GM21447 (cell line): ENCODE measurements at regions not wholly inside any gene's neighbourhood (a gene's known extent, or its start where the extent isn't known, plus 50 kb on each side); places are given as distances from the start of the nearest gene placed in this dataset.
"Not testable (repeated sequence)": the region's sequence is repeated elsewhere in the genome, so short reads cannot be mapped to it uniquely, and the experiment has no call there.

Experiments
- ATAC-seq: cut with Tn5 transposase; IDR thresholded peaks from one replicate; pipeline ENCODE4 v1.9.1; 2021; ENCODE audit not compliant: unreplicated experiment

DNA sequence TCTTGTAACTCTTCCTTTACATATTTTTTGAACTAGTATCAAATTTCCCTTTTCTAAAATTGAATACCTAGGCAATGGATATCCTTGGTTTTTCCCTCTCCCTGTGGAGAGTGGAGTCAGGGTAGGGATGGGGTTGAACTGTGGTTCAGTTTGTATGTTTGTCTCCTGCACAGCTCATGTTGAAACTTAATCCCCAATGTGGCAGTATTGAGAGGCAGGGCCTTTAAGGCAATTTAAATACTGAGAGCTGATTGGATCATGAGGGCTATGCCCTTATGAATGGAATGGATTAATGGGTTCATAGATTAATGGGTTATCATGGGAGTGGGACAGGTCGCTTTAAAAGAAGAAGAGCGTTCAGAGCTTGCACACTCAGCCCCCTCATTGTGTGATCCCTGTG lies 127.2 kb upstream of the RGS6 start:
- no peak for ATAC-seq

DNA sequence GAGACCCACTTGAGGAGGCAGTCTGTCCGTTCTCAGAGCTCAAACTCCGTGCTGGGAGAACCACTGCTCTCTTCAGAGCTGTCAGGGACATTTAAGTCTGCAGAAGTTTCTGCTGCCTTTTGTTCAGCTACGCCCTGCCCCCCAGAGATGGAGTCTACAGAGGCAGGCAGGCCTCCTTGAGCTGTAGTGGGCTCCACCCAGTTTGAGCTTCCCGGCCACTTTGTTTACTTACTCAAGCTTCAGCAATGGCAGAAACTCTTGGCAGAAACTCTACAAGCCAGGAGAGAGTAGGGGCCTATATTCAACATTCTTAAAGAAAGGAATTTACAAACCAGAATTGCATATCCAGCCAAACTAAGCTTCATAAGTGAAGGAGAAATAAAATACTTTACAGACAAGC lies 125.2 kb upstream of the RGS6 start:
- not testable (repeated sequence) for ATAC-seq

DNA sequence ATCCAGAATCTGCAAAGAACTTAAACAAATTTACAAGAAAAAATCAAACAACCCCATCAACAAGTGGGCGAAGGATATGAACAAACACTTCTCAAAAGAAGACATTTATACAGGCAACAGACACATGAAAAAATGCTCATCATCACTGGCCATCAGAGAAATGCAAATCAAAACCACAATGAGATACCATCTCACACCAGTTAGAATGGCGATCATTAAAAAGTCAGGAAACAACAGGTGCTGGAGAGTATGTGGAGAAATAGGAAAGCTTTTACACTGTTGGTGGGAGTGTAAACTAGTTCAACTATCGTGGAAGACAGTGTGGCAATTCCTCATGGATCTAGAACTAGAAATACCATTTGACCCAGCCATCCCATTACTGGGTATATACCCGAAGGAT lies 121.4 kb upstream of the RGS6 start:
- not testable (repeated sequence) for ATAC-seq

DNA sequence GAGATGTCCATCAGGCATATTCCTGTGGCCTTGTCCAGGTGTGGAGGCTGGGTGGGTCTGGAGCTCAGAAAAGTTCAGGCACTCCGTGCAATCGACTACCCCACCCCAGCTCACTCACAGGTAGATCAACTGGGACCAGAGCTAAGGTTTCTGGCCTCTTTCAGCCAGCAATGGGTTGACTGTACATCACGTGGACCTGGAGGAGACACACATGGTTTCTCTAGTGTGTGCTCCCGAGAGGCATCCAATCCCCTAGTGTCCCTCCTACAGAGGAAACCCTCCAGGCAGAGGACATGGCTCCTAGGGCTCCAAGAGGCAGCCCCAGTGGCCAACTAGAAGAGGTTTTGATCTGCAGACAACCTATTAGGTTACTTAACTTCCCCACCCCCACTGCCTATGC lies 119.5 kb upstream of the RGS6 start:
- no peak for ATAC-seq

DNA sequence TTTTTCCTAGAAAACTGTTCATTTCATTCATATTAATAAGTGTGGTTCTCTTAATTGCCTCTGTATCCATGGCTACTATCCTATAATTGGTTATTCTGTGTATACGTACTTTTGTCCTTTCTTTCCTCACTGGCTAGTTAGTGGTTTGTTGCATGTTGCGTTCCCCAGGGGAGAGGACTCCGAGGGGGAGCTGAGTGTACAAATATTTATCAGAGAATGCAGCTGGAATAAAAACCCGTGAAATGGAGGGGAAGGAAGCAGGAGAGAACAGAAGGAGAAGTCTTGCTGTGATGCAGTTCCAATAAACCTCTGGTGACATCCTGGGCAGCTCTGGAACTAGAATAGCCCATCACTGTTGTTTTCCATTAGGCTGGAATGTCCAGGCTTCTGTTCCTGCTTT lies 117.1 kb upstream of the RGS6 start:
- no peak for ATAC-seq

DNA sequence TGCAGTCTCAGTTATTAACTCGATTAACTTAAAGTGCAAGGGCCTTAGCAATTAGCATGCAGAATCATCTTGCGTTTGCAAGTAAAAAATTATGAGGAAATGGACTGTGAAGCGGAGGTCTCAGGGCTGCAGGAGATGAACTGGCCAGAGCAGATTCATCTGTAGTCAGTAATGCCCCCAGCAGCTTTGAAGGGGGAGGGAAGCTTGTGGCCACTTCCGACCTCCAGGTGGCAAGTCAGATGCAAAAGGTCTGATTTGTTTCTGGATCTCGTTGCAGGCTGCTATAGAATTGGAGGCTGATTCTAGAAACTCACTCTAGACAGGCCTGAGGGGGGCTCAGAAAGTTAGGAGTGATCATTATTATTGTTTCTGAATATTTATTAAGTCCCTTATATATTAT lies 107.4 kb upstream of the RGS6 start:
- no peak for ATAC-seq

DNA sequence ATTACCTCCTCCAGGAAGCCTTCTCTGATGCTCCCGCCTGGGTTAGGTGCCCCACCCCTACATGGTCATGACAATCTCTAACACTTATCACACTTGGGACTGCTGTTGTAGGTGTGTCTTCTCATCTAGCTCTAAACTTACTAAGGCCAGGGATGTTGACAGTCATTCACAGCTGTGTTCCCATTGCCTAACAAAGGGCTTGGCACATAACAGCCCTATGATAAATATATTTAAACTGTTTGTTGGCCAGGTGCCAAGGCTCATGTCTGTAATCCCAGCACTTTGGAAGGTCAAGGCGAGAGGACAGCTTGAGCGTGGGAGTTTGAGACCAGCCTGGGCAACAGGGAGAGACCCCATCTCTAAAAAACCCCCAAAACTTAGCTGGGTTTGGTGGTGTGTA lies 98.8 kb upstream of the RGS6 start:
- no peak for ATAC-seq

DNA sequence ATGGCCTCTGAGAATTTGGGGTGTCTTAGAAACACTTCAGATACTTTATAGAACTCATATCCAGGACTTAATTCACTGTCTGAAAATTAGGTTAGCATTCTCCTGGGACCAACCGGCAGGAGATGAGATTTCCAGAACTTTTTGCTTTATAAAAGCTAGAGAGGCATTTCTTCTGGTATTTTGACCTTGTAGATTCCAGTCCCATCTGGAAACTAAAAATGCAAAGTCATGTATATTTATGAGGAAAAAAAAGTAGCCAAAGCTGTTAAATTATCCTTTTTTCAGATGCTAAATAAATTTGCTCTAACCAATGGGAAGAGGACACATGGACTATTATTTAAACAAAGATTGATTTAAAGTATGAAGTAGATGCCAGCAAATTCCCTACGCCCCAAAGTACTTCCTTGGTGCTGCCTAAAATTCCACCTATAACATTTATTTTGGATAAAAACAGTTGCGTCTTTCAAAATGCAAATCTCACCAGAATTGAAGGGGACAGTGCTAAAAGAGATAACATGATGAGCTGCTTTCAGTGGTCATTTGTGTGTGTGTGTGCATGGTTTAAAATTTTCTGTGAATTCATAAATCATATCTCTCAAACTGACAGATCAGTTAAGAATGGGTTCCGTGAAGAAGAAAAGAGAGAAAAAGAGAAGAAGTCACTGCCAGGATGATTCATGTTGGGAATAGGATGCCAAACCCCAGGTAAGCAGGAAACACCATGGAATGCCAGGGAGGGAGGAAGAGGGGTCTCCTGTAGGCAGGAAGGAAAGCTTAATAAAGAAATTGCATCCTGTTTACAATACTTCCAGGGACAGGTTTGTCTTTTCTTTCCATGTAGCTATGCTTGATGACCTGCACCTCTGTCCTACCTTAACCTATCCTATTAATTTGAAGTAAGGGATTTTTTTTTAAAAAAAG lies 97.7 kb upstream of the RGS6 start:
- ATAC-seq = no peak

DNA sequence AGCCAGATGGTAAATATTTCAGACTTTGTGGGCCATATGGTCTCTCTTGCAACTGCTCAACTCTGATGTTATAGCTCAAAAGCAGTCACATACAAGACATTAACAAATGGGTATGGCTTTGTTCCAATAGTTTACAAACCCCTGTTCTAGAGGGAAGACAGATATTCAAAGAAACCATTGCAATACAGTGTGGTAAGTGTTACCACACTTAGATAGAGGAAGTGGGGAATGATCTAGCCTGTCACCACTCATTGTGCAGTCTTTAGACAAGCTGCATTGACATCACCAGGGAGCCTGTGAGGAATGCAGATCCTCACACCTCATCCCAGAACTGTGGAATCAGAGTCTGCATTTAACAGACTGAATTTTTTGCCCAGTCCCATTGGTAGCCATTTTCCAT lies 80.0 kb upstream of the RGS6 start:
- ATAC-seq = no peak

DNA sequence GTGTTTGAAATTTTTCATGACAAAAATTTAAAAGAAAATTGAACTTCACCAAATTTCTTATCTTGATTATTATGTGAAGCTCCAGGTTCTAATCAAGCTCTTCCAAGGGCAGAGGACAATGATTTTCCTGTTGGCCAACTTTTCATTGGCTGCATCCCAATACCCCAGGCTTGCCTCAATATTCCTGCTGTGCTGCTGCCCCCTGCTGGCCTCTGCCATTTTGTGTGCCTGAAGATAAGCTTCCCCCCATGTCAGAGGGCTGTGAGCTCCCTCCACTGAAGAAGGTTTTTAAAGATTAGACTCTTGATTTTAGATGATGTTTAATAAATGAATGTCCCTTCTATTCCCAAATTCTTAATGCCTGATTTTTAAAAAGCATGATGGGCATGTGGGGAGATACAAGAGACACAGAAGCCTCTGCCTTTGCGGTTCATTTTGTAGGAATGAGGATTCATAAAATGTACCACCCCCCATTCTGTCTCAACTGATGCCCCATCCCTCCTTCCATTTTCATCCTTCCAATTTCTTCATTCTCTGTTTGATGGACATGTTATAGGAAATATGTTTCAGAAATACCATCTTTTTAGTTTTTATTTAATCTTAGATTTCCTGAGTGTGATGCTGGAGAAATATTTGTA lies 76.7 kb upstream of the RGS6 start:
- no peak for ATAC-seq

DNA sequence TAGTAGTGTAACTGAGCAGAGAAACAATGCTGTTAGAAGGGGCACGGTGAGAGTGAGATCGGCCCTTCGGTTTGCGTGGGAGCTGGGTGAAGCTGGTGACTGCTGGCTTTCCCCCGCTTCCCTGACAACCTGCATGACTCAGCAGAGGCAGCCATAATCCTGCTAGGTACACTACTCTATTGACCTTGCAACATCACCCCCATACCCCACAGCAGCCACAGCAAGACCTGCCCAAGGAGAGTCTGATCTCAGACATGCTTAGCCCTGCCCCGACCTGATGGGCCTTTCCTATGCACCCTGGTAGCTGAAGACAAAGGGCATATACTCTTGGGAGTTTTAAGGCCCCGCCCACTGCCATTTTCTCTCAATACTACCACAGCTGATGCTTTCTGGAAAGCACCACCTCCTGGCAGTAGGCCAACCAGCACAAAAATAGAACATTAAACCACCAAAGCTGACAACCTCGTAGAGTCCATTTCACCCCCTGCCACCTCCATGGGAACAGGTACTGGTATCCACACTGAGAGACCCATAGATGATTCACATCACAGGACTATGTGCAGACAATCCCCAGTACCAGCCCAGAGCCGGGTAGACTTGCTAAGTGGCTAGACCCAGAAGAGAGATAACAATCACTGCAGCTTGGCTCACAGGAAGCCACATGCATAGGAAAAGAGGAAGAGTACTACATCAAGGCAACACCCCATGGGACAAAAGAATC lies 75.9 kb upstream of the RGS6 start:
- ATAC-seq = peak; percentile 58

DNA sequence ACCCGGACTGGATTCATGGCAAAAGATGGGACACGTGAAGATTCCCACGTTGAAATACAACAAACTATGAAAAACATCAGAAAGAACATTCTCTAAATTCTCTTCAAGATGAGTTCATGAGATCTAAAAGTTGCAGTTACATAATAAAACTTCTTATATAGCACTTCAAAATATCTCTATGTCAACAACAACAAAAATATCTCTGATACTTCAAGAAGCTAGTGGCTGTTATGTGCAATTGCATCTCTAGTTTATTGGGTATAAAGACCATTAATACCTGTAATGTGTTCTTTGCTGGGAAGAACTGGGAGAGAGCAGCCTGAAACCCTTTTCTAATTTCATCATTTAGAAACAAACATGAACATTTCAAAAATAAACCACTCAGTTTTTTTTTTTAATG lies 69.2 kb upstream of the RGS6 start:
- no peak for ATAC-seq

DNA sequence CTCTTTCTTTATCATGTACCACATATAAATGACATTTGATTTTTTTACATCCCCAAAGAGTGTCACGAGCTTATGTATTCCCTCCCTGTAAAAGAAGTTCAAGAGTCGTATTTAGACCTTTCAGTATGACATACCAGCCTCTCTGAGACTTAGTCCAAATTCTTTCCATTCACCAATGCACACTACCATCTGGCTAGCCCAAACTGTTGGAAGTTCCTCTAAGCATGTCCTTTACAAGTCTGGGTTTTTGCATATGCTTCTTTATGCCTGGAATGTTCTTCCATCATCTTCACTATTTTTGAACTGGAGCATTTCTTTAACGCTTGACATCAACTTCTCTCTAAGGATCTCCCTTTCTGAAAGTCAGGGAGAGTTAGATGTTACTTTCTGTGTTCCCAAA lies 68.5 kb upstream of the RGS6 start:
- no peak for ATAC-seq
